Neuronal stem cell (in vitro differentiated cells): ENCODE measurements at regions not wholly inside any gene's neighbourhood (a gene's known extent, or its start where the extent isn't known, plus 50 kb on each side); places are given as distances from the start of the nearest gene placed in this dataset.
"Not testable (repeated sequence)": the region's sequence is repeated elsewhere in the genome, so short reads cannot be mapped to it uniquely, and the experiment has no call there.

Experiments used
- DNase-seq: peaks from one replicate; pipeline ENCODE4 v3.0.0-alpha.2; 2013; ENCODE audit warnings: low spot score
- H2AFZ ChIP-seq: one replicate; pipeline ENCODE4 v1.6.1; 2013; ENCODE audit warnings: mild to moderate bottlenecking, low read length, inconsistent platforms
- H2AK5ac ChIP-seq: 2 replicates; pipeline ENCODE4 v1.6.1; 2013; ENCODE audit warnings: low read depth, mild to moderate bottlenecking, inconsistent platforms, low read length, moderate library complexity, mixed read lengths
- H2BK120ac ChIP-seq: 2 replicates; pipeline ENCODE4 v1.6.1; 2013; ENCODE audit warnings: low read depth, mild to moderate bottlenecking, inconsistent platforms, low read length, moderate library complexity, mixed read lengths
- H2BK12ac ChIP-seq: one replicate; pipeline ENCODE4 v1.6.1; 2013; ENCODE audit warnings: low read length, inconsistent platforms
- H2BK15ac ChIP-seq: 2 replicates; pipeline ENCODE4 v1.6.1; 2013; ENCODE audit warnings: mild to moderate bottlenecking, low read length, inconsistent platforms, mixed read lengths
- H2BK5ac ChIP-seq: one replicate; pipeline ENCODE4 v1.6.1; 2013; ENCODE audit warnings: inconsistent platforms, mild to moderate bottlenecking, low read length, moderate library complexity
- H3K14ac ChIP-seq: one replicate; pipeline ENCODE4 v1.6.1; 2013; ENCODE audit warnings: low read length, inconsistent platforms
- H3K18ac ChIP-seq: 2 replicates; pipeline ENCODE4 v1.6.1; 2013; ENCODE audit warnings: low read length, inconsistent platforms
- H3K23ac ChIP-seq: 2 replicates; pipeline ENCODE4 v1.6.1; 2013; ENCODE audit warnings: low read depth, mild to moderate bottlenecking, mixed read lengths, low read length, inconsistent platforms; ENCODE audit not compliant: poor library complexity
- H3K27ac ChIP-seq: replicated peaks from 3 replicates; pipeline ENCODE4 v1.5.1; 2013; ENCODE audit warnings: low read length, inconsistent platforms
- H3K27me3 ChIP-seq, 3 experiments: 2 replicates each; pipeline ENCODE4 v1.6.1; 2013; ENCODE audit warnings: low read length in 3 of 3, mild to moderate bottlenecking in 2 of 3, inconsistent platforms in 1 of 3, low read depth in 1 of 3, mixed read lengths in 1 of 3, moderate library complexity in 1 of 3; ENCODE audit not compliant: control insufficient read depth in 3 of 3, insufficient read depth in 3 of 3
- H3K36me3 ChIP-seq, 2 donors: replicated peaks in 1 of 2; 2 replicates each; pipeline ENCODE4 v1.6.1; 2013; ENCODE audit warnings: low read length in 2 of 2; ENCODE audit not compliant: control insufficient read depth in 2 of 2, insufficient read depth in 2 of 2
- H3K4ac ChIP-seq: 2 replicates; pipeline ENCODE4 v1.6.1; 2013; ENCODE audit warnings: inconsistent platforms, mild to moderate bottlenecking, low read length, moderate library complexity
- H3K4me1 ChIP-seq, 2 donors: 1 replicate in 1 of 2; 2 replicates in 1 of 2; pipeline ENCODE4 v1.6.1; 2013; ENCODE audit warnings: low read length in 2 of 2, low read depth in 1 of 2; ENCODE audit not compliant: control insufficient read depth in 2 of 2, insufficient read depth in 1 of 2
- H3K4me2 ChIP-seq: one replicate; pipeline ENCODE4 v1.6.1; 2013; ENCODE audit warnings: mild to moderate bottlenecking, low read length, inconsistent platforms; ENCODE audit not compliant: insufficient read depth, poor library complexity, severe bottlenecking
- H3K4me3 ChIP-seq, 2 donors: 2 replicates each; pipeline ENCODE4 v1.5.1; 2013; ENCODE audit warnings: low read length in 2 of 2, mild to moderate bottlenecking in 2 of 2, inconsistent platforms in 1 of 2, moderate library complexity in 1 of 2
- H3K79me1 ChIP-seq: one replicate; pipeline ENCODE4 v1.6.1; 2013; ENCODE audit warnings: low read depth, mild to moderate bottlenecking, inconsistent platforms, low read length, moderate library complexity
- H3K9ac ChIP-seq: one replicate; pipeline ENCODE4 v1.6.1; 2013; ENCODE audit warnings: mild to moderate bottlenecking, low read depth, low read length, inconsistent platforms; ENCODE audit not compliant: poor library complexity
- H3K9me3 ChIP-seq, 2 donors: replicated peaks in 1 of 2; 2 replicates each; pipeline versions ENCODE3 to v1.6.1; 2013; ENCODE audit warnings: low read length in 2 of 2, mild to moderate bottlenecking in 2 of 2, inconsistent platforms in 1 of 2, low read depth in 1 of 2, mixed read lengths in 1 of 2, moderate library complexity in 1 of 2; ENCODE audit not compliant: control insufficient read depth in 2 of 2, insufficient read depth in 1 of 2
- H4K8ac ChIP-seq: one replicate; pipeline ENCODE4 v1.6.1; 2013; ENCODE audit warnings: low read depth, mild to moderate bottlenecking, inconsistent platforms, low read length, moderate library complexity
- H4K91ac ChIP-seq: one replicate; pipeline ENCODE4 v1.6.1; 2013; ENCODE audit warnings: low read length, low read depth, mild to moderate bottlenecking, inconsistent platforms; ENCODE audit not compliant: poor library complexity
- WGBS, 2 donors: extraction: QIAGEN DNeasy Blood & Tissue Kit; methylation state at CpG; one replicate each; pipeline ENCODE4 v1.1.7; 2013; ENCODE audit warnings: missing lambda C conversion rate in 2 of 2, mixed read lengths in 1 of 2; ENCODE audit not compliant: insufficient read length in 2 of 2, insufficient replicate concordance in 1 of 2; ENCODE audit errors: extremely low coverage in 2 of 2; 5-methylcytosine and 5-hydroxymethylcytosine counted together

- H3K4me2 ChIP-seq, H2BK15ac ChIP-seq, H3K9me3 ChIP-seq, H2BK5ac ChIP-seq, H2AFZ ChIP-seq, H4K91ac ChIP-seq, H3K79me1 ChIP-seq, H3K14ac ChIP-seq, H3K27me3 ChIP-seq, H3K4me1 ChIP-seq, H4K8ac ChIP-seq, H2BK120ac ChIP-seq, H3K27ac ChIP-seq, H3K4me3 ChIP-seq, H3K23ac ChIP-seq, DNase-seq, H3K9ac ChIP-seq, H3K36me3 ChIP-seq, H2AK5ac ChIP-seq, H3K4ac ChIP-seq, H2BK12ac ChIP-seq, H3K18ac ChIP-seq: not testable (repeated sequence)
- WGBS, 2 donors = no CpG with 5 or more reads among the region's 2 CpGs
These were observed 188.2 kb upstream of the PLGLB2 start for GRCh38 chr2:87559735-87560134.

GRCh38 chr2:87565116-87565515, 182.8 kb upstream of the PLGLB2 start:
- H2BK120ac ChIP-seq, H3K23ac ChIP-seq, H2BK5ac ChIP-seq, H4K8ac ChIP-seq, H3K4me1 ChIP-seq, H2AK5ac ChIP-seq, H3K9ac ChIP-seq, H3K4me2 ChIP-seq, DNase-seq, H3K79me1 ChIP-seq, H3K27ac ChIP-seq, H3K18ac ChIP-seq, H3K36me3 ChIP-seq, H3K4ac ChIP-seq, H3K9me3 ChIP-seq, H3K27me3 ChIP-seq, H2BK15ac ChIP-seq, H3K14ac ChIP-seq, H3K4me3 ChIP-seq, H2AFZ ChIP-seq, H2BK12ac ChIP-seq, H4K91ac ChIP-seq: not testable (repeated sequence)
- no CpG with 5 or more reads among the region's 3 CpGs for WGBS, 2 donors

DNA sequence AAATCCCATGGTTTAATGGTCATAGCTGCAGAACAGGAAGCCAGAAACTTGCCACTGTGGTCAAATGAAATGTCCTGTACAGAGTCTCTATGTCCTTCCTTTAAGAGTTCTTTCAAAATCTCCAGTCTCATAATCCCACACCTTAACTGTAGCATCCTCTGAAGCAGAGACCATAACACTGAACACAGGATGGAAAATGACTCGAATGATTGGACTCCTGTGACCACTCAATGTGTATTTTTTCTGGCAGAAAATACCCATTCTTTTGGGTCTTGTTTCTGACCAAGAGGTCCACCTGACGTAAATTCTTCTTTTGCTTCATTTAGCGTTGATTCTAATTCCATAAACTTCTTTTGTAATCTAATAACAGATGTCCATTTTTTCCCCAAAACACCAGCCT, 181.4 kb upstream of the PLGLB2 start:
- H3K14ac ChIP-seq, H3K27ac ChIP-seq, H3K36me3 ChIP-seq, H3K23ac ChIP-seq, H3K9me3 ChIP-seq, H3K4ac ChIP-seq, H3K9ac ChIP-seq, H2BK15ac ChIP-seq, H3K18ac ChIP-seq, H2BK12ac ChIP-seq, H4K91ac ChIP-seq, DNase-seq, H2BK120ac ChIP-seq, H3K79me1 ChIP-seq, H3K4me3 ChIP-seq, H2AFZ ChIP-seq, H2BK5ac ChIP-seq, H4K8ac ChIP-seq, H3K4me2 ChIP-seq, H3K4me1 ChIP-seq, H3K27me3 ChIP-seq, H2AK5ac ChIP-seq: not testable (repeated sequence)
- WGBS, 2 donors = no CpG with 5 or more reads among the region's 3 CpGs

- H3K4me1 ChIP-seq, H2BK12ac ChIP-seq, H3K27ac ChIP-seq, H2AFZ ChIP-seq, H3K36me3 ChIP-seq, H4K91ac ChIP-seq, H3K9ac ChIP-seq, H2BK120ac ChIP-seq, DNase-seq, H2AK5ac ChIP-seq, H3K79me1 ChIP-seq, H2BK5ac ChIP-seq, H3K14ac ChIP-seq, H3K4me3 ChIP-seq, H3K27me3 ChIP-seq, H3K18ac ChIP-seq, H3K23ac ChIP-seq, H3K4me2 ChIP-seq, H4K8ac ChIP-seq, H2BK15ac ChIP-seq, H3K4ac ChIP-seq, H3K9me3 ChIP-seq: not testable (repeated sequence)
- no CpG with 5 or more reads among the region's 11 CpGs for WGBS, 2 donors
These were observed 180.8 kb upstream of the PLGLB2 start for GRCh38 chr2:87567093-87567492.
